H1 (cell line): ENCODE measurements at regions not wholly inside any gene's neighbourhood (a gene's known extent, or its start where the extent isn't known, plus 50 kb on each side); places are given as distances from the start of the nearest gene placed in this dataset.
"Not testable (repeated sequence)": the region's sequence is repeated elsewhere in the genome, so short reads cannot be mapped to it uniquely, and the experiment has no call there.

Experiments
- CTCF ChIA-PET: fragments of 300-600 bp; sonication (Branson Sonifier 250); formaldehyde crosslinking; loops from one replicate; lab custom pipeline; 2021; ENCODE audit not compliant: partially characterized antibody; lab: Charles Lee
- POLR2A ChIA-PET: fragments of 300-600 bp; sonication (Branson Sonifier 250); formaldehyde crosslinking; loops from one replicate; lab custom pipeline; 2021; ENCODE audit warnings: inconsistent platforms; ENCODE audit not compliant: partially characterized antibody; lab: Charles Lee
- DNase-seq, 2 experiments: peaks; one replicate each; pipeline versions ENCODE4 v3.0.0 to v3.0.0-alpha.2; 2010 to 2022; ENCODE audit warnings: low spot score in 2 of 2, low read depth in 1 of 2, mixed read lengths in 1 of 2
- FAIRE-seq: peaks from 2 replicates; lab custom pipeline; 2011; peaks lifted over from hg19 to GRCh38; lab: Jason Lieb, UNC
- H2AFZ ChIP-seq: 2 replicates; pipeline ENCODE4 v1.8.1; 2012; ENCODE audit warnings: low read length, inconsistent platforms
- H2AK5ac ChIP-seq: 2 replicates; pipeline ENCODE4 v1.6.1; 2013; ENCODE audit warnings: low read depth, low read length
- H2BK120ac ChIP-seq: replicated peaks from 2 replicates; pipeline ENCODE3; 2013; ENCODE audit warnings: low read depth, low read length, inconsistent platforms
- H2BK12ac ChIP-seq: 2 replicates; pipeline ENCODE4 v1.6.1; 2013; ENCODE audit warnings: low read depth, low read length
- H2BK15ac ChIP-seq: 2 replicates; pipeline ENCODE4 v1.6.1; 2013; ENCODE audit warnings: low read length
- H2BK20ac ChIP-seq: 2 replicates; pipeline ENCODE4 v1.6.1; 2013; ENCODE audit warnings: low read length
- H2BK5ac ChIP-seq: 2 replicates; pipeline ENCODE4 v1.6.1; 2013; ENCODE audit warnings: low read depth, low read length
- H3K14ac ChIP-seq: 2 replicates; pipeline ENCODE4 v1.6.1; 2013; ENCODE audit warnings: inconsistent platforms; ENCODE audit not compliant: insufficient read length
- H3K18ac ChIP-seq: 2 replicates; pipeline ENCODE4 v1.6.1; 2013; ENCODE audit warnings: low read length; ENCODE audit errors: extremely low read depth
- H3K23ac ChIP-seq: 2 replicates; pipeline ENCODE4 v1.6.1; 2013; ENCODE audit warnings: inconsistent platforms; ENCODE audit not compliant: insufficient read length
- H3K23me2 ChIP-seq: 2 replicates; pipeline ENCODE4 v1.6.1; 2013; ENCODE audit warnings: low read depth, low read length
- H3K27ac ChIP-seq: 2 replicates; pipeline ENCODE4 v1.6.1; 2011; ENCODE audit warnings: low read depth, low read length, inconsistent platforms
- H3K27me3 ChIP-seq, 4 experiments: replicated peaks in 1 of 4; 1 replicate in 1 of 4; 2 replicates in 3 of 4; pipeline versions ENCODE4 v1.6.1 to v1.8.1; 2011 to 2013; ENCODE audit warnings: low read length in 3 of 4, mild to moderate bottlenecking in 3 of 4, inconsistent platforms in 2 of 4, mixed read lengths in 2 of 4, moderate library complexity in 1 of 4; ENCODE audit not compliant: control insufficient read depth in 3 of 4, insufficient read depth in 3 of 4; ENCODE audit errors: extremely low read depth in 1 of 4
- H3K36me3 ChIP-seq, 4 experiments: 2 replicates each; pipeline versions ENCODE4 v1.6.1 to v1.8.1; 2011 to 2013; ENCODE audit warnings: mild to moderate bottlenecking in 4 of 4, low read length in 3 of 4, moderate library complexity in 2 of 4, control low read depth in 1 of 4, inconsistent platforms in 1 of 4; ENCODE audit not compliant: insufficient read depth in 4 of 4, control insufficient read depth in 2 of 4
- H3K4ac ChIP-seq: replicated peaks from 2 replicates; pipeline ENCODE3; 2013; ENCODE audit warnings: low read length, low read depth, mixed read lengths, inconsistent platforms; ENCODE audit not compliant: insufficient read length
- H3K4me1 ChIP-seq, 4 experiments: replicated peaks in 1 of 4; 1 replicate in 1 of 4; 2 replicates in 3 of 4; pipeline versions ENCODE4 v1.6.1 to v1.8.1; 2011 to 2013; ENCODE audit warnings: low read length in 3 of 4, inconsistent platforms in 2 of 4, mixed read lengths in 1 of 4; ENCODE audit not compliant: insufficient read depth in 4 of 4, control insufficient read depth in 3 of 4
- H3K4me2 ChIP-seq, 2 experiments: 2 replicates each; pipeline versions ENCODE4 v1.6.1 to v1.8.1; 2011 to 2013; ENCODE audit warnings: low read depth in 2 of 2, low read length in 2 of 2, control low read depth in 1 of 2, inconsistent platforms in 1 of 2, mild to moderate bottlenecking in 1 of 2; ENCODE audit not compliant: insufficient read depth in 1 of 2
- H3K4me3 ChIP-seq, 4 experiments: fragments of 200-600, 300-600 bp in 1 of 4; sonication (generic), shearing (Covaris generic), sonication (Bioruptor Twin) in 1 of 4; 2 replicates each; pipeline versions ENCODE4 v1.5.1 to v1.8.1; 2011 to 2016; ENCODE audit warnings: low read length in 4 of 4, low read depth in 3 of 4, control low read depth in 2 of 4, inconsistent platforms in 2 of 4, mild to moderate bottlenecking in 2 of 4, mixed read lengths in 1 of 4, moderate library complexity in 1 of 4; ENCODE audit not compliant: insufficient read depth in 2 of 4; ENCODE audit errors: extremely low read depth in 1 of 4
- H3K56ac ChIP-seq: replicated peaks from 2 replicates; pipeline ENCODE3; 2013; ENCODE audit warnings: low read depth, mild to moderate bottlenecking, mixed read lengths, low read length, inconsistent platforms; ENCODE audit not compliant: insufficient read length
- H3K79me1 ChIP-seq: 2 replicates; pipeline ENCODE4 v1.6.1; 2013; ENCODE audit warnings: low read depth, low read length, control low read depth
- H3K79me2 ChIP-seq, 2 experiments: 2 replicates each; pipeline versions ENCODE4 v1.6.1 to v1.8.1; 2012 to 2013; ENCODE audit warnings: low read length in 2 of 2, mild to moderate bottlenecking in 2 of 2, inconsistent platforms in 1 of 2; ENCODE audit not compliant: insufficient read depth in 2 of 2, control insufficient read depth in 1 of 2
- H3K9ac ChIP-seq, 4 experiments: replicated peaks in 1 of 4; 1 replicate in 1 of 4; 2 replicates in 3 of 4; pipeline versions ENCODE4 v1.6.1 to v1.8.1; 2011 to 2013; ENCODE audit warnings: low read depth in 3 of 4, low read length in 3 of 4, control low read depth in 2 of 4, mild to moderate bottlenecking in 2 of 4, moderate library complexity in 2 of 4, inconsistent platforms in 1 of 4; ENCODE audit errors: extremely low read depth in 1 of 4
- H3K9me3 ChIP-seq, 2 experiments: 2 replicates each; pipeline versions ENCODE4 v1.6.1 to v1.8.1; 2012 to 2013; ENCODE audit warnings: mild to moderate bottlenecking in 2 of 2, moderate library complexity in 2 of 2, control low read depth in 1 of 2, inconsistent platforms in 1 of 2, low read depth in 1 of 2, low read length in 1 of 2, mixed read lengths in 1 of 2; ENCODE audit not compliant: insufficient read depth in 2 of 2
- H4K20me1 ChIP-seq, 2 experiments: replicated peaks in 1 of 2; 2 replicates each; pipeline versions ENCODE3 to v1.8.1; 2011 to 2013; ENCODE audit warnings: inconsistent platforms in 2 of 2, low read length in 2 of 2, mild to moderate bottlenecking in 1 of 2; ENCODE audit not compliant: insufficient read depth in 2 of 2, control insufficient read depth in 1 of 2
- H4K5ac ChIP-seq: 2 replicates; pipeline ENCODE4 v1.6.1; 2013; ENCODE audit warnings: low read length, low read depth, mixed read lengths, inconsistent platforms; ENCODE audit not compliant: insufficient read length
- H4K8ac ChIP-seq: 2 replicates; pipeline ENCODE4 v1.8.0; 2013; ENCODE audit warnings: mild to moderate bottlenecking, moderate library complexity, low read length, inconsistent platforms; ENCODE audit not compliant: insufficient read depth; ENCODE audit errors: extremely low read depth
- H4K91ac ChIP-seq: replicated peaks from 2 replicates; pipeline ENCODE3; 2013; ENCODE audit warnings: low read length, mixed read lengths, inconsistent platforms; ENCODE audit not compliant: insufficient read length
- BRCA1 ChIP-seq: IDR thresholded peaks from 2 replicates; pipeline ENCODE4 v1.6.1; 2012; ENCODE audit warnings: low read depth, low read length, improper control_type of control experiment
- JUN ChIP-seq: IDR thresholded peaks from 2 replicates; pipeline ENCODE4 v1.6.1; 2011; ENCODE audit warnings: low read depth, mild to moderate bottlenecking, improper control_type of control experiment, low read length
- POLR2A ChIP-seq, 2 experiments: IDR thresholded peaks; 1 replicate in 1 of 2; 2 replicates in 1 of 2; pipeline ENCODE4 v1.6.1; 2011; ENCODE audit warnings: low read depth in 2 of 2, low read length in 2 of 2, mild to moderate bottlenecking in 2 of 2; ENCODE audit errors: control extremely low read depth in 1 of 2
- WGBS, 2 experiments: shearing (Covaris generic) in 1 of 2; methylation state at CpG; one replicate each; pipeline versions ENCODE4 v1.1.6 to v1.1.7; 2013 to 2015; ENCODE audit warnings: low lambda C conversion rate in 2 of 2, mixed read lengths in 2 of 2, inconsistent platforms in 1 of 2, low coverage in 1 of 2, missing lambda C conversion rate in 1 of 2; ENCODE audit not compliant: insufficient replicate concordance in 2 of 2, insufficient coverage in 1 of 2, insufficient read length in 1 of 2; ENCODE audit errors: extremely low coverage in 1 of 2, missing lambda C conversion rate in 1 of 2; 5-methylcytosine and 5-hydroxymethylcytosine counted together

- TF ChIP-seq BRCA1 (no peak), JUN (no peak), POLR2A (IDR thresholded peaks at IDR 0.05; ENCODE audit: control extremely low read depth in 1 of 2, low read depth in 2 of 2, low read length in 2 of 2) (no peak)
Observed at GRCh38 chr20:55132523-55132922, 657.1 kb downstream of the DOK5 start (continued).

- DNase-seq, POLR2A ChIA-PET, H3K9ac ChIP-seq, H3K27ac ChIP-seq, H3K4me2 ChIP-seq, H3K56ac ChIP-seq, H3K18ac ChIP-seq, H2AK5ac ChIP-seq, H4K91ac ChIP-seq, H2BK5ac ChIP-seq, H3K79me2 ChIP-seq, H2BK20ac ChIP-seq, H3K23ac ChIP-seq, H3K23me2 ChIP-seq, H2BK12ac ChIP-seq, H3K4me1 ChIP-seq, FAIRE-seq, H2BK15ac ChIP-seq, H3K27me3 ChIP-seq, H3K36me3 ChIP-seq, H4K5ac ChIP-seq, H2BK120ac ChIP-seq, H3K79me1 ChIP-seq, H2AFZ ChIP-seq, H4K8ac ChIP-seq, H4K20me1 ChIP-seq, H3K4me3 ChIP-seq, H3K4ac ChIP-seq, H3K14ac ChIP-seq, H3K9me3 ChIP-seq: not testable (repeated sequence)
- CTCF ChIA-PET: interaction anchor here (0.6 kb wide), 1 partner anchor 63 kb away, joined by 3 read pairs; no protein-coding TSS in a partner anchor
- 93% methylated on average over 4 of the region's 4 CpGs; no CpG with 5 or more reads in 1 of the 2 experiments for WGBS, 2 experiments
Observed at GRCh38 chr20:55117577-55117976, 642.2 kb downstream of the DOK5 start.
